Testis (tissue), 2 donors: ENCODE measurements at regions not wholly inside any gene's neighbourhood (a gene's known extent, or its start where the extent isn't known, plus 50 kb on each side); places are given as distances from the start of the nearest gene placed in this dataset.

Experiments used
- DNase-seq: peaks from one replicate; pipeline ENCODE4 v3.0.0-alpha.2; 2019
- H3K27ac ChIP-seq, 2 donors: fragments of 200-600 bp; sonication (generic); one replicate each; pipeline ENCODE4 v1.5.1; 2019
- H3K27me3 ChIP-seq: fragments of 200-600 bp; sonication (generic); one replicate; pipeline ENCODE4 v1.5.1; 2019
- H3K36me3 ChIP-seq: fragments of 200-600 bp; sonication (generic); one replicate; pipeline ENCODE4 v1.5.1; 2017; ENCODE audit warnings: low read depth; ENCODE audit errors: missing control alignments
- H3K4me1 ChIP-seq: fragments of 200-600 bp; sonication (generic); one replicate; pipeline ENCODE4 v1.5.1; 2019
- H3K4me3 ChIP-seq, 2 donors: fragments of 200-600 bp; sonication (generic); one replicate each; pipeline ENCODE4 v1.5.1; 2017 to 2019
- H3K9me3 ChIP-seq: fragments of 200-600 bp; sonication (generic); one replicate; pipeline ENCODE4 v1.5.1; 2017
- CTCF ChIP-seq, 3 experiments: fragments of 450-650 bp in 2 of 3; fragments of 200-600 bp in 1 of 3; sonication (generic) in 1 of 3; IDR thresholded peaks; one replicate each; pipeline ENCODE4 v1.5.1; 2016 to 2019; ENCODE audit warnings: antibody characterized with exemption in 3 of 3, mild to moderate bottlenecking in 2 of 3, moderate library complexity in 1 of 3
- POLR2A ChIP-seq: fragments of 450-650 bp; IDR thresholded peaks from one replicate; pipeline ENCODE4 v1.6.1; 2017; ENCODE audit warnings: antibody characterized with exemption, mild to moderate bottlenecking, moderate library complexity
- WGBS, 2 donors: methylation state at CpG; one replicate each; pipeline ENCODE4 v1.1.5; 2018; 5-methylcytosine and 5-hydroxymethylcytosine counted together
- intact Hi-C: fragments of 100-400 bp; cut with DNase I; formaldehyde crosslinking; loops from one replicate; pipeline ENCODE4 v1.15.1; 2023; ENCODE audit warnings: low total_unique reads

- intact Hi-C loops, result no loop called here
- 86 to 92% methylated on average over 3 of the region's 3 CpGs for WGBS, 2 donors
- DNase-seq, result no peak
Observed at GRCh38 chr4:187711586-187711985, 284.0 kb upstream of the ZFP42 start.

GRCh38 chr4:187714957-187715356 is 280.6 kb upstream of the ZFP42 start:
- Histone ChIP-seq H3K27me3 (no peaks in the 10 kb centered on the region), H3K4me1 (no peaks in the 10 kb centered on the region), H3K9me3 (no peaks in the 10 kb centered on the region), H3K4me3 (no peak overlapping the region), H3K27ac (no peak overlapping the region), H3K36me3 (no peaks in the 10 kb centered on the region)
- intact Hi-C loops, result no loop called here
- no peak for DNase-seq
- TF ChIP-seq CTCF (IDR thresholded peaks at IDR 0.05), result no peak
- TF ChIP-seq POLR2A, result no peak
- WGBS, 2 donors, result 89 to 93% methylated on average over 5 of the region's 5 CpGs

More at GRCh38 chr4:187711586-187711985, 284.0 kb upstream of the ZFP42 start:
- TF ChIP-seq POLR2A (no peak), CTCF (IDR thresholded peaks at IDR 0.05) (no peak)
- H3K9me3 ChIP-seq, result no peaks in the 10 kb centered on the region
- no peaks in the 10 kb centered on the region for H3K27me3 ChIP-seq
- no peak overlapping the region for H3K27ac ChIP-seq
- H3K4me3 ChIP-seq, result no peak overlapping the region
- H3K36me3 ChIP-seq, result no peaks in the 10 kb centered on the region
- no peaks in the 10 kb centered on the region for H3K4me1 ChIP-seq

DNA sequence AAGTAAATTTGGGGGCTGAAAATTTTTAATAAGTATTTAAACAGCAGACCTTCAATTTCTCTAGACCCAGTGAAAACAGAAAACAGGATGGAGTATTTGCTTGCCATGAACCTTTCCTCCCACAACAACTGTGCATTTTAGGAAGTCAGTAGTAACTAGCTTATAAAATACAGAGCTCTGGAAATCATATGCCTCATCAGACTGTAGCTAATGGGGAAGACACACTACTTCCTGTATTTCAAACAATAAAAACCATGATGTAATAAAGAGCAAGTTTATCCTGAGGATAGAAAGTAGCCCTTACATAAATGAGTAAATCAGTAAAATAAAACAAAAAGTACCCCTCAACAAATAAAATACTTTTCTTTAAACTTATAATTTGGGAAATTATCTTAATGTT is 280.1 kb upstream of the ZFP42 start:
- intact Hi-C loops, result no loop called here
- no peaks in the 10 kb centered on the region for H3K36me3 ChIP-seq
- no peak for DNase-seq
- H3K9me3 ChIP-seq, result no peaks in the 10 kb centered on the region
- TF ChIP-seq CTCF (IDR thresholded peaks at IDR 0.05) (no peak), POLR2A (no peak)
- no peaks in the 10 kb centered on the region for H3K4me1 ChIP-seq
- no peak overlapping the region for H3K4me3 ChIP-seq
- H3K27me3 ChIP-seq, result no peaks in the 10 kb centered on the region
- no peak overlapping the region for H3K27ac ChIP-seq

DNA sequence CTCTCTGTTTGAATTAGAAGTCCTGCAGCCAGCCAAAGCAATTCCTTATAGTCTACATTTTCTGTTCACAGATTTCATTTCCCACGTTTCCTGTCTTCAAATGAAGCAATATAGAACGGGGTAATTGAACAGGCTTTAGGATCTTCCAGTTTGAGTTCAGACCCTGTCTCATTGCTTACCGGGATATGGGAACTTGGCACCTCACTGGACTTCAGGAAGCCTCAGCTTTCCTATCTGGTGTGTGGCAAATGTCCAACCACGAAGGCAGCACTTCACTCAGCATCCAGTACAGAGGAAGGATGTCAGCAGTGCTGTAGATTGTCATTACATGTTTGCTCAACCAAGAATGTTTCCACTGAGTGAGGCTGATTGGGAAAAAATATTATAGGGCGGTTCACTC is 271.1 kb upstream of the ZFP42 start:
- Histone ChIP-seq H3K27ac (no peak overlapping the region), H3K4me1 (no peaks in the 10 kb centered on the region), H3K4me3 (no peak overlapping the region), H3K27me3 (no peaks in the 10 kb centered on the region), H3K36me3 (no peaks in the 10 kb centered on the region), H3K9me3 (no peaks in the 10 kb centered on the region)
- 47 to 58% methylated on average over 5 of the region's 5 CpGs for WGBS, 2 donors
- TF ChIP-seq CTCF (IDR thresholded peaks at IDR 0.05) (no peak), POLR2A (no peak)
- DNase-seq, result no peak
- intact Hi-C loops, result no loop called here

DNA sequence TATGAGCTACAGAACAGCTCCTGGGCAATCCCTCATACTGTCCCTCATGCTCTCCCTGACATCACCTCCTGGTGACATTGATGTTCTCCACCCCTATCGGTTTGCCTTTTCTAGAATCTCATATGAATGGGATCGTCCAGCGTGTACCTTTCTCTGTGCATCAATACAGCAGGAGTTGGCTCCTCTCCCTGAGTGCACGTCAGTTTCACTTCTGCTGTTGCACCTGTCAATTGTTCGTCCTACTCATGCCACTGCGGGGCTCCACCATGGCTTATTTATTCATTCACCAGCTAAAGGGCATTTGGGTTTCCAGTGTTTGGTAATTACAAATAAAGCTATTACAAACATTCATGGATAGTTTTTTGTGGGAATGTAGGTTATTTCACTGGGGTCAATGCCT is 269.1 kb upstream of the ZFP42 start:
- TF ChIP-seq POLR2A (no peak), CTCF (IDR thresholded peaks at IDR 0.05) (no peak)
- intact Hi-C loops, result no loop called here
- Histone ChIP-seq H3K27me3 (no peaks in the 10 kb centered on the region), H3K4me1 (no peaks in the 10 kb centered on the region), H3K9me3 (no peaks in the 10 kb centered on the region), H3K27ac (no peak overlapping the region), H3K36me3 (no peaks in the 10 kb centered on the region), H3K4me3 (no peak overlapping the region)
- no peak for DNase-seq
- 54 to 78% methylated on average over 6 of the region's 6 CpGs for WGBS, 2 donors
